DMS53 (cell line): ENCODE measurements at regions not wholly inside any gene's neighbourhood (a gene's known extent, or its start where the extent isn't known, plus 50 kb on each side); places are given as distances from the start of the nearest gene placed in this dataset.
"Not testable (repeated sequence)": the region's sequence is repeated elsewhere in the genome, so short reads cannot be mapped to it uniquely, and the experiment has no call there.

Experiments used
- DNase-seq: peaks from one replicate; lab custom pipeline; 2025; lab: John Stamatoyannopoulos, UW

DNA sequence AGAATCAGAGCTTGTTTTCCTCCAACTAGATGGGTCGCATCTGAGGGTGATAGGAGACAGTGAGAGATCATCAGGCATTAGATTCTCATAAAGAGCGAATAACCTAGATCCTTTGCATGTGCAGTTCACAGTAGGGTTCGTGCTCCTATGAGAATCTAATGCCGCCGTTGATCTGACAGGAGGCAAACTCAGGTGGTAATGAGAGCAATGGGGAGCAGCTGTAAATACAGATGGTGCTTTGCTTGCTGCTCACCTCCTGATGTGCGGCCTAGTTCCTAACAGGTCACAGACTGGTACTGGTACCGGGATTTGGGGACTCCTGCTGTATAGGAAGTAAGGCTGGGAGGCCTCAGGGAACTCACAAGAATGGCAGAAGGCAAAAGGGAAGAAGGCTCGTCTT, 276.5 kb downstream of the FAT4 start:
- no peak for DNase-seq

DNA sequence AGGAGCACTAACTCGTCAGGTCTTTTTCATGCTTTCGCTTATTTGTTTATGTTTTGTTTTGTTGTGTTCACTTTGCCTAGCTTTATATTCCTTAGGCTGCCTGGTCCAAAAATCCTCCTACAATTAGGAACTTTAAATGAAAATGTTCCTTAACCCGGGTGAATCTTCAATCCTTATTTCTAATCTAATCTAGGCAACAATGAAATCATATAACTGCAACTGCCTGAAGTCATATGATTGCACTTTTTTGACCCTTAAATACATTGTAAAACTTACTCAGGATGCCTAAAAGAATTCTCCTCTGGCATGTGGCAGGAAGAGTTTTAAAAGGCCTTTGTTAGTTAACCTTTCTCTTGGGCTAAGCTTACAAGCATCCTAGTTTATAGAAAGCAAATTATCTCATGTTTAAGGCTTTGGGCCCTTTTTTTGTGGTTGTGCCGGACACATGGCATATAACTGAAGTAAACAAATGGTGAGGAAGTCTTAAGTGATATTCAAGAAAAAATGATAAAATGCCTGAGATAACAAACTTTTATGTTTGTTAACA, 279.4 kb downstream of the FAT4 start:
- DNase-seq = no peak

DNA sequence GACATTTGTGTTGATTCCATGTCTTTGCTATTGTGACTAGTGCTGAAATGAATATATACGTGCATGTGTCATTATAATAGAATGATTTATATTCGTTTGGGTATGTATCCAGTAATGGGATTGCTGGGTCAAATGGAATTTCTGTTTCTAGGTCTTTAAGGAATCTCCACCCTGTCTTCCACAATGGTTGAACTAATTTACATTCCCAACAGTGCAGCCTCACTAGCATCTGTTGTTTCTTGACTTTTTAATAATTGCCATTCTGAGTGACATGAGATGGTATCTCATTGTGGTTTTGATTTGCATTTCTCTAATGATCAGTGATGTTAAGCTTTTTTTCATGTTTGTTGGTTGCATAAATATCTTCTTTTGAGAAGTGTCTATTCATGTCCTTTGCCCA, 291.2 kb downstream of the FAT4 start:
- not testable (repeated sequence) for DNase-seq

DNA sequence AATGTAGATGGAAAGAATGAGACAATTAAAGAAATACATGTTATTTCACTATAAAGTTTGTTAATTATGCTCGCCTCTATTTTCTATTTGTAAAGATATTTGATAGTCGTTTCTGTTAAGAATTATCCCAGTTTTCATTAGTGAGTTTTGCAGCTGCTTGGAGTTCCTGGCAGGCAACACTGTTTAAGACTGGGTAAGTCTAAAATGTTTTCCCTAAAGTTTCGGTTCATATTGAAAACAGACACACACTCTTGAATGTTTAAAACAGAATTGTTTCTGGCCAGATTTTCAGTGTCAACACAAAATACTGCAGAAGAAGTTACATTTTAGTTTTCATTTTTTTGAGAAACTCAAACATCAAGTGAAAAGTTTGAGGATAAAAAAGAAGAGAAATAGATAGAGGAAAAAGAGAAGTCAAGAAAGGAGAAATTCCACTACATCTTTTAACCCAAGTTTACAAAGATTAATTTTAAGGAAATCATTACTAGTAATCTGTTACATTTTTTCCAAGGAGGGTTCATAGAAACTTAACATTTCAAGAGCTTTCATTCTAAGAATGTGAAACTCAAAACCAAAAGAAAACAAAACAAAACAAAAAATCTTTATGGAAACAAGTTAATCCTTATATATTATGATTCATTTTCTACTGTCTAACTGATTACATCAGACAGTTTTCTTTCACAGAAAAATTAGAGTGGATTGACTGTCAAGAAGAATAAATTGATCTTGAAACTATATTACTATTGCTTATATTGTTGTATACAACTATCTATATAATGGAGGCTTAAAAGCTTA, 305.5 kb downstream of the FAT4 start:
- DNase-seq = no peak

DNA sequence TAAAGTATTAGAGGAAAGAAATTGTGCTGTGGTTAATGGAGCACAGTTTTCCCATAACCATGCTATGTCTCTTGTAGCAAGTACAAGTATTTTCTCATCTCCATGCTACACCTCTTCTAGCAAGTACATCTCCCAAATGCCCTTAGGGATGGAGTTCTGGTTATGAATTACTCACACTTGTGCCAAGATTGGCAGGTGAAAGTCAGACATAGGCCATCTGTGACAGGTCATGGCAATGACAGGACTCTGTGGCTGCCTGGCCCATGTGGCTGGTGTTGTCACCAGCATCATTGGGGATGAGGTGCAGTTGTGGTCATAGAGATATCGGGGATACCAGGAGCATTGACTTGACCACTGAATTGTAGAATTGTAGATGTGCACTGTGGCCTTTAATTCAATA, 310.2 kb downstream of the FAT4 start:
- DNase-seq = no peak

DNA sequence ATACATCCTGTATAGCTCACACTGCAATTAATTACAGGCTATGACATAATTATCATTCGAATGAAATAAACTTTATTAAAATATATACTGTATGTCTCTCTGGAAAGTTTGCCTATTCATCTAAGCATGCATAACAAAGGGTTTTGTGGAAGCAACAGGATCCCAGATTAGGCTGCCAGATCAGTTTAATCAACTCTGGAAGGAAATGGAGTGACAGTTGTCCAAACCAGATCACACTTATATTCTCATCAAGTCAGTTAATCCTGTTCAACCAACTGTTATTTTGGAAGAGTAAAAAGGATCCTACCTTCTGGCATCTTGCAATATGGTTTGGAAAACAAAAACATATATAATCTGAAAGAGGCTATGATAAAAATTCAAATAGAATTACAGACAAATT, 312.2 kb downstream of the FAT4 start:
- no peak for DNase-seq

DNA sequence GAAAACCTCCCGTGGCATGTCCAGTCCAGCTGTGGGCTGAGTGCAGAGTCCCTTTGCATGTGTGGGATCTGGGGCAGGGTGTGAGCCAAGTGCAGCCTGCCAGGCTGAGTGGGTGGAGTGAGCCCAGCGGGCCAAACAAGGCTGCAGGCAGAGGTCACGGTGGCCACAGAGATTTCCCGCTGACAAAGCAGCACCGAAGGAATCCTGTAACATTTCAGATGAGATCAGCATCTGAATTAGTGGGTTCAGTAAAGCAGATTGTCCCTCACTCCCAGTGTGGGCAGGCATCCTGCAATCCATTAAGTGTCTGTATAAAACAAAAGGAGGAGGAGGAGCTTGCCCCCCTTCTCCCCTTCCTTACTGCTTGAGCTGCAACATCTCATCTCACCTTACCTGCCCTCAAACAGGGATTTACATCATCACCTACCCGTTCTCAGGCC, 324.4 kb downstream of the FAT4 start:
- no peak for DNase-seq

DNA sequence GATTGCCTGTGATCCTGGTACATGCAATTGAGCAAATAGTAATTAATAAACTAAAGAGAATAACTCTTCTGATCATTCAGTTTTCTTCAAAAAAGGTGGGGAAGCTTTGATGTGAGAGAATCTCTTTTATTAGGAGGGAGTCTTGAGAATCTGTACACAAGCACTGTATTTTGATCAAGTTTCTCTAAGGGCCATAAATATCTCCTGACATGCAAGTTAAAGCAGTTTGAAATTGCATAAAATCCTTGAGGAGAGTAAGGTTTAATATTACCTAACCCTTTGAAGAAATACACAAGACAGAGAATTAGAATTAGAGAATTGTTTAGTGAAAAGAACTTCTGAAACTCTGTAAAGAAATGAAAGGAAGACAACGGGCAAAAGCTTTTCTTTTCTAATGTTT, 326.9 kb downstream of the FAT4 start:
- no peak for DNase-seq

DNA sequence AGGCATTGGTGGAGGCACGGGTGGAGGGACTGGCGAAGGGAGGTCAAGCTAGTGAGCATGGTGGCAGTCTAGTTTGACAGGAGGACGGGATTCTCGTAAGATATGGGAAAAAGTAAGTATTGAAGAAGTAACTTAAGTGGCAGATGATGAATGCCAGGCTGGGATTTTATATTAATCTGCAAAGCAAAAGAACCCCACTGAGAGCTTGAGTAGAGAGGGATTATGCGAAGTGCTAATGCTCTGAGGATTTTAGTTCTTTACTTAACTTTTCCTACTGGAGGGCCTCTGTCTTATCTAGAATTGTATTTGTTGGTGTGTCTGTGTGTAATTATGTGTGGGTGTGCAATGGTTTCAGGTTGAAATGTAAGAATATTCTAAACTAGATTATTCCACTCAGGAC, 327.9 kb downstream of the FAT4 start:
- no peak for DNase-seq

DNA sequence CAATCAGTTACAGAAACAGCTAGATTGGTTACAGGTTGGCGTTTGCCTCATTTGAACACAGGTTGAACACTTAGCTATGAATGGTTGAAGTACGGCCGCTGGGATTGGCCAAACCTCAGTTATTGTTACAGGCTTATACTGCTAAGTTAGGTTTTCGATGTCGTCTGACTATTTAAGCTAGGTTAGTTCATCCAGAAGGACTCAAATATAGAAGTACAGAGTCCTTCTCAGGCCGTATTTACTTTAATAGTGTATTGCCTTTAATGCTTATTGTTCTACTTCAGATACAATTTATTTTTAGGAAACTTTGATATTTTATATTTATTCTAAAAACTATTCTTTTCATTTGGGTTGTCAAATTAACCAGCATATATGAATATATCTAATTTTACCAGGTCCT, 334.7 kb downstream of the FAT4 start:
- DNase-seq = no peak

DNA sequence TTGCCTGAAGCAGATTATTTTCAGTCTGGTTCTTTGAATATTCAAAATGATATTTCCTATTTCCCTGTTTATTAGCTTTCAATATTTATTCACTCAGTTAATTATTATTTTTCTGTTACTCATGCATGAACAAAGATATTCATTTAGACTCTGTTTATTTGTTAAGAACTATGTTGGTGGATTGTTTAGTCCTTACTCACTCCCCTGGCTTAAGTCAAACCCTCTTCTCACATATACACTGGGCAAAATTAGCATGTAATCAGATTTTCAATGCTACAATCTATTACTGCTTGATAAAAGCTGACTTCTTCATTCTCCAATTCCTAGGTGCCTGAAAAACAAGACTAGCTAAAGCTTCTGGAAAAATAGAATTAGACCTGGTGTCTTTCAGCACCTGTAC, 335.8 kb downstream of the FAT4 start:
- DNase-seq = no peak

DNA sequence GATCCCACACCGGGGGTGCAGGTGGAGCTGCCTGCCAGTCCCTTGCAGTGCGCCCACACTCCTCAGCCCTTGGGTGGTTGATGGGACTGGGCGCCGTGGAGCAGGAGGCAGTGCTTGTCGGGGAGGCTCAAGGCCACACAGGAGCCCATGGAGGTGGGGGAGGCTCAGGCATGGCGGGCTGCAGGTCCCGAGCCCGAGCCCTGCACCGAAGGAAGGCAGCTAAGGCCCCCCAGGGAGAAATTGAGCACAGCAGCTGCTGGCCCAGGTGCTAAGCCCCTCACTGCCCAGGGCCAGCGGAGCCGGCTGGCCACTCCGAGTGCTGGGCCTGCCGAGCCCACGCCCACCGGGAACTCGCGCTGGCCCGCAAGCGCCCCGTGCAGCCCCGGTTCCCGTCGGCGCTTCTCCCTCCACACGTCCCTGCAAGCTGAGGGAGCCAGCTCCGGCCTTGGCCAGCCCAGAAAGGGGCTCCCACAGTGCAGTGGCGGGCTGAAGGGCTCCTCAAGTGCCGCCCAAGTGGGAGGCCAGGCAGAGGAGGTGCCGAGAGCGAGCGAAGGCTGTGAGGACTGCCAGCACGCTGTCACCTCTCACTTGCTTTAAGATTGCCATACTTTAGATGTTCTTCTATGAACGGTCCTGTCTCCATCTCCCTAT, 337.1 kb downstream of the FAT4 start:
- not testable (repeated sequence) for DNase-seq

DNA sequence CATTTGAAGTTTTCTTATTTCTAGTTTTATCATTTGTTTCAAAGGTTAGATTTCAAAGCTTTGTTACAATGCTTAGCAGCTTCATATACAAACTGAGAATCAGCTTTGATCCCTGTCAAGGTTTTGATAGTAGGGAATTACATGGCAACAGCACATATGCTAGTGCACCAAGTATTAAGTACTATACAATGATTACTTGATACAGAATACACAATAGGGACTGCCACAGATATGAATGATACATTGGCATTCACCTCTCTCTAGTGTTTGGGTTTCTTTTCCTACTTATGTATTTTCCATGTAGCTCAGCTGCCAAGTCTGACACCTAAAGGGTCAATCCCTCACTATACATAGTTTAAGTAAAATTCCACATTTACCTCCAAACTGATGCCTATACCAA, 344.0 kb downstream of the FAT4 start:
- no peak for DNase-seq

DNA sequence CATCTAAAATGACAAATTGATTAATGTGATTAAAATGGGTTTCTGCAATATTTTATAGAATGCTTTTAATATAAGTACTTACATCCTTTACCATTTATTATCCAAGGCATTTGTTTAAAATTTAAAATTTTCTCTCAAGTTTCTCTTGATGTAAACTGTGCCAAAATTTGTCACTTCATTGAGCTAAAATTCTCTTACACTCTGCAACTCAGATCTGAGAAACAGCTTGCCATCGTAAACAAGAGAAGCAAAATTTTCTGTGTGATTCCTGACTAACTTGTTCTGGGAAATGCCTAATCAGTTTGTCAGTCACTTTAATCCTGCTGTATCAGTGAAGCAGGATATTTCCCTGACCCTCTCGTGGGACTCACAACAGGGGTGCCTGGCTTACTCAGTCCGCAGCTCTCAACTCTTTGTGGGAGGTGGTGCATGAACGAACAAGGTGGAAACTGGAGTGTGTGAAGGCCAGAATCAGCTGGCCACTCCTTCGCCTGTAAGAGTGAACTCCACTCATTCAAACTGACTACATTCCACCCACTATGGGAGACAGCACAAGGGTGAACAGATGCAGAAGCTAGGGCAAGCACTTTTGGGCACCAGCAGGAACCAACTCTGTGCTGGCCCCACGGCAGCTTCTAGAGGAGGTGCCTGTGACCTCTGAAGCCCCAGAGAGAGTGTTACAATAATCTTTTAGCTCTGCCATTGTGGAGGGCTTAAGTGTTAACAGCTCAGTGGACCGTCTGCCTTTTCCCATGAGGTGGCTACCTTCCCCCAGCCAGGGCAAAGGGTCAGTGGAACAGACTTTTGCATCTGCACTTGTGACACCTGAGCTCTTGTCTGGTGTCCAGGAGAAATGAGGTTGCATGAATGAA, 349.4 kb downstream of the FAT4 start:
- DNase-seq = no peak

DNA sequence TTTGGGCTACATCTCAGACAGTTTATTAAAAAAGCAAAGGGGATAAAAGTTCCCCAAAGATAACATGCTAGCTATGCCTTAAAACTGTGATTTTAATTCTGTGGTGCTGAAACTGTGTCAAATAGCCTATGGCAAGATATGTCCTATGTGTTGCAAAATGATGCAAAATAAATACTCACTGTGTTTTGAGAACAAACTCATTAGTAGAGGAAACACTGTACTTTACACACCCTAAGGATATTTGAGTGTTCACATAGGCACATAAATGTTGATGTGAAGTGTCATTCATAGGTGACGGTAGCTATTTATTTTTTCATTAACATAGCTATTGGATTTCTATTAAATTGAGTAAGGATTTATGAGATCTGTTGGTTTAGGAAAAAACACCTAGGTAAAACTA, 351.9 kb downstream of the FAT4 start:
- DNase-seq = peak; percentile 47

DNA sequence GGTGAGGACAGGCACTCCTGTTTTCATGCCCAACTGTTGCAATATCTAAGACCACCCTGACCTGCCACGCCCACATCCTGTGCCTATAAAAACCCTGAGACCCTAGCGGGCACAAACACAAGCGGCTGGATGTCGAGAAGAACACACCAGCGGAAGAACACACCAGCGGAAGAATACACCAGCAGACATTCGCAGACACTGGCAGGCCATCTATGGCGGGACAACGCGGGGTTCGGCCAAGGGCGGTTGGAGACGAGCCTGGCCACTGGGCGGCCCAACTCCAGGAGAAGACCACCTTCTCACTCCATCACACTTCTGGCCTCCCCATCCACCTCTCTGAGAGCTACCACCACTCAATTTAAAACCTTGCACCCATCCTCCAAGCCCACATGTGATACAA, 361.4 kb downstream of the FAT4 start:
- no peak for DNase-seq

DNA sequence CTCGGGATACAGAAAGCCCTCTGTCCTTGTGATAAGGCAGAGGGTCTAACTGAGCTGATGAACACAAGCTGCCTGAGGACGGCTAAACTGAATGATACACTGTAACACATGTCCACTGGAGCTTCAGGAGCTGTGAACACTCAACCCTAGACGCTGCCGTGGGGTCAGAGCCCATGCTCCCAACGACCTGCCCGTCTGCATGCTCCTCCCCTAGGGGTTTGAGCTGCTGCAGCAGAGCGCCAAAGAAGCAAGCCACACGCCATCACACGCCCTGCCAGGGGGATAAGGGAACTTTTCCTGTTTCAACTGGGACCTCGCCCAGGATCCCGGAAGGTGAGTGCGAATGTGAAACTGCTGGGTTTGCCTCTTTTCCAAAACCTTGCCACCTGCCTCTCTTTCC, 361.8 kb downstream of the FAT4 start:
- DNase-seq = no peak

DNA sequence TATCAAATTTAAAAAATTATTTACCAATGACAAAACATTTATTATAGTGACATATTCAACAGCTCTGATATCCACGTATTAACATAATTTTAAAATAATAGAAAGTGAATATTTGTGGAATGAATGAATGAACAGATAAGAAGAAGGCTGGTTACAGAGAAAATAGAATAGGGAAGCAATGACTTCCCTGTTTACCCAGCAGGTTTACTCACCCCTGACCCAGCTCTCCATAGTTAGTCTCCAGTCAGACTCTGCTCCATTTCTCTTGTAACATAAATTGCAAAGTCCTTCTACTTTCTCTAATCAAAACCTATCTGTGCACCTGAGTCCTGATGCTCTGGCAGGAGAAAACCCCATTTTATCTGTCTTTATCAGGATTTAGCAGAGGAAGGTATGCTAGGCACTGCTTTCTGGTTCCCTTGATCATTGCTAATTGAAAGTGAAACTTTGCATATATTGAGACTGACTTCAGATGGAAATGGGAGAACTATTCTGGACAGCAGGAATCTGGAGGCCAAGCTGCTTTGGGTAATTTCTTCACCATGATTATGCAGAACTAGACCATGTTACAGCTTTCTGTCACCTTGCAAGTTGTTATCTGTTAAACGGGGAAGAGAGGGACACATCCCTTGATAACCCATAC, 363.0 kb downstream of the FAT4 start:
- DNase-seq = peak; percentile 36

DNA sequence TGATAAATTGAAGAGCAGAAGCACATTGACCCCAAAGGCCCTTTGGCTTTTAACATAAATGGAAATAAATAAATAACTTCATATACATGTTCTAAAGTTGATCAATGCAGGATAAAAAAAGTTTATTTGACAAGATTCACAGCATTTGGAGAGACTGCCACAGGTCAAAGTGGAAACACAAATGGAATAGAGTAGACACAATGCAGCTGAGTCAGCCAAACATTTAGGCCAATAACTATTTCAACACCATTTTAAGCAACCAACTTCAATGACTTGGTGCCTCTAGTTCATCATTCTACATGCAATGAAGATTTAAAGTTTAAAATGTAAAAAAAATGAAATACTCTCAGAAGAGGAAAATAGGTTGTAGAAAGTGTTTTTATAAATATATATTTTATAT, 365.2 kb downstream of the FAT4 start:
- no peak for DNase-seq

DNA sequence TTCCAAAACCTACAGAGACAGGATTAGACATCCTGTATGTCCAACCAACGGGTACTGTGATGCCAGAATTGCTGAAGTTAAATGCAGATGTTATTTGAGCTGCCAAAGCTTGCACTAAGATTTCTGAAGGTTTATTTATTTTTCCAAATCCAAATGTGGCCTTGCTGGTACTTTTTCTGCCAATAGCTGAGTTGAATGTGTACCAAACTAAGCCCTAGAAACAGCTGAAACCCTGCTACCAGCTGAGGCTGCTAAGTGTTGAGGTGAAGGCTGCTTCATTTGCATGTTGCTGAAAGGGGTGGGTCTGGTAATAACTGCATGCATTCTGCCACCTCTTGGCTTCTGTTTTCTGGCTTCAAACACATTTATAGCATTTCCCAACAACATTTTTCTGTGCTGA, 366.5 kb downstream of the FAT4 start:
- no peak for DNase-seq

DNA sequence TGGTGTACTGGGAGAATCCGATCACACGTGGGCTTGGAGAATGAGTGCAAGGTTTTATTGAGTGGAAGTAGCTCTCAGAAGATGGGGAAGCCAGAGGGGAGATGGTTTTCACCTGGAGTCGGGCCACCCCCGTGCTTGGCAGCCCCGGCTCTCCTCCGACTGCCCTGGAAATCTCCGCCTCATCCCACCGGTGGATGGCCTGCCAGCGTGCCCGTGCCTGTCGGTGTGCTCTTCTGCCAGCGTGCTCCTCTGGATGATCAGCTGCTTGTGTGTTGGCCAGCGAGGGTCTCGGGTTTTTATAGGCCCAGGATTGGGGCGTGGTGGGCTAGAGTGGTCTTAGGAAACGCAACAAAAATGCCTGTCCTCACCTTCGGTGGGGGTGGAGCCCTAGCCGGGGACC, 368.0 kb downstream of the FAT4 start:
- DNase-seq = no peak

DNA sequence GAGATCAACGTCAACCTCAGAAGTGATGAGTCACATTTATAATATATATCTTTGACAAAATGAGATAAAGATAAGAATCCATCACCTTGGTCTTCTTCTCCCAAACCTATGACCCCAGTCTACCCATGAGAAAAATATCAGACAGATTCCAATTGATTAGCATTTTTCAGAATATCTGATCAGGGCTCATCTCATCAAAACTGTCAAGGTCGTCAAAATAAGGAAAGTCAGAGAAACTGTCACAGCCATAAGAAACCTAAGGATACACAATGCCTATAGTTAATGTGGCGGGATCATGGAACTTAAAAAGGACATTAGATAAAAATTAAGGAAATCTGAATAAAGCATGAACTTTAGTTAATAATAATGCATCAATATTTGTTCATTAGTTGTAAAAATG, 374.1 kb downstream of the FAT4 start:
- DNase-seq = no peak
